ENCODE measurements at regions not wholly inside any gene's neighbourhood (a gene's known extent, or its start where the extent isn't known, plus 50 kb on each side); places are given as distances from the start of the nearest gene placed in this dataset.

DNA sequence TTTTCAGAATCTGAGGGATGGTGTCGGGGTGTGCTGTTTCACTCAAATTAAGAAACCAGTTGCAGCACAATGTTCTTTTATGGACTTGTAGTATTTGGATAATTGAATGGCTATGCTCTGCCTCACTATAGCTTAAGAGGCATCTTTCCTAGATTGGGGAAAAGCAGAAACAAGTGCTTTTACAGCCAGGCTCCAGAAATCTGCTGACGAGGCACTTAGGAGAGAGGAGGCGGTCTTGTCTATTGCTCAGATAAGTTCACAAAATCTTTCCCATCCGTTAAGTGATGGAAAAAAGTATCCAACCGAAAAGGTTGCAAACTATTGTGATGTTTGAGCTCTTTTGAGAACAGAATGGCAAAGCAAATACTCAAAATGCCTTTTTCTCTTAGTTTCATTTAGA, 336.1 kb upstream of the RARB start:
- H3K36me3 Mint-ChIP-seq: no peaks in the 10 kb centered on the region
- H3K27me3 ChIP-seq (ENCODE audit: insufficient read depth, low read length): no peaks in the 10 kb centered on the region
- intact Hi-C loops (cut with micrococcal nuclease): no loop called here
- POLR2A ChIA-PET (ENCODE audit: partially characterized antibody): no interaction called here
- no peak overlapping the region for H3K4me3 ChIP-seq (ENCODE audit: low read length in 2 of 2)
- H3K27ac ChIP-seq (ENCODE audit: low read depth, low read length): no peak overlapping the region
- H3K27ac Mint-ChIP-seq: no peak overlapping the region
- no peak overlapping the region for H3K4me3 Mint-ChIP-seq
- H3K9me3 ChIP-seq (ENCODE audit: control insufficient read depth in 1 of 2, low read length in 2 of 2): no peaks in the 10 kb centered on the region
- CTCF ChIA-PET (ENCODE audit: partially characterized antibody): no interaction called here
- H3K4me1 ChIP-seq (ENCODE audit: insufficient read depth, low read length): no peaks in the 10 kb centered on the region
- no peaks in the 10 kb centered on the region for H3K36me3 ChIP-seq (ENCODE audit: insufficient read depth, low read length)
- no peaks in the 10 kb centered on the region for H3K27me3 Mint-ChIP-seq
- no peaks in the 10 kb centered on the region for H3K4me1 Mint-ChIP-seq
- no peak for DNase-seq
- H3K9me3 Mint-ChIP-seq: peaks cover 0 to 3% (median under 1%) of the 10 kb centered on the region in 8 donors

GRCh38 chr3:25094932-25095685, 333.0 kb upstream of the RARB start:
- POLR2A ChIA-PET (ENCODE audit: partially characterized antibody): no interaction called here
- H3K27ac Mint-ChIP-seq: no peak overlapping the region
- no peak overlapping the region for H3K4me3 Mint-ChIP-seq
- CTCF ChIA-PET (ENCODE audit: partially characterized antibody): interaction anchor here (0.6 kb wide), 1 partner anchor 1134 kb away, joined by 3 read pairs; no protein-coding TSS in a partner anchor
- no peaks in the 10 kb centered on the region for H3K36me3 Mint-ChIP-seq
- H3K27me3 Mint-ChIP-seq: no peaks in the 10 kb centered on the region
- H3K9me3 Mint-ChIP-seq: peaks cover 0 to 3% (median under 1%) of the 10 kb centered on the region in 8 donors
- no peaks in the 10 kb centered on the region for H3K4me1 ChIP-seq (ENCODE audit: insufficient read depth, low read length)
- H3K9me3 ChIP-seq (ENCODE audit: control insufficient read depth in 1 of 2, low read length in 2 of 2): no peaks in the 10 kb centered on the region
- no peak for DNase-seq
- H3K4me3 ChIP-seq (ENCODE audit: low read length in 2 of 2): no peak overlapping the region
- H3K4me1 Mint-ChIP-seq: no peaks in the 10 kb centered on the region
- no peaks in the 10 kb centered on the region for H3K27me3 ChIP-seq (ENCODE audit: insufficient read depth, low read length)
- H3K27ac ChIP-seq (ENCODE audit: low read depth, low read length): no peak overlapping the region
- no peaks in the 10 kb centered on the region for H3K36me3 ChIP-seq (ENCODE audit: insufficient read depth, low read length)
- intact Hi-C loops (cut with micrococcal nuclease): no loop called here

- DNase-seq: no peak
- intact Hi-C loops (cut with micrococcal nuclease): no loop called here
- H3K4me1 Mint-ChIP-seq: no peaks in the 10 kb centered on the region
- Histone ChIP-seq H3K36me3 (ENCODE audit: insufficient read depth, low read length) (no peaks in the 10 kb centered on the region), H3K4me3 (ENCODE audit: low read length in 2 of 2) (no peak overlapping the region), H3K4me1 (ENCODE audit: insufficient read depth, low read length) (no peaks in the 10 kb centered on the region), H3K27me3 (ENCODE audit: insufficient read depth, low read length) (no peaks in the 10 kb centered on the region), H3K27ac (ENCODE audit: low read depth, low read length) (no peak overlapping the region), H3K9me3 (ENCODE audit: control insufficient read depth in 1 of 2, low read length in 2 of 2) (no peaks in the 10 kb centered on the region)
- peaks cover 0 to 3% (median 2%) of the 10 kb centered on the region in 8 donors for H3K9me3 Mint-ChIP-seq
- POLR2A ChIA-PET (ENCODE audit: partially characterized antibody): no interaction called here
- CTCF ChIA-PET (ENCODE audit: partially characterized antibody): no interaction called here
- no peaks in the 10 kb centered on the region for H3K36me3 Mint-ChIP-seq
- H3K4me3 Mint-ChIP-seq: no peak overlapping the region
- H3K27me3 Mint-ChIP-seq: no peaks in the 10 kb centered on the region
- no peak overlapping the region for H3K27ac Mint-ChIP-seq
These were observed 331.5 kb upstream of the RARB start for GRCh38 chr3:25096536-25096935.

DNA sequence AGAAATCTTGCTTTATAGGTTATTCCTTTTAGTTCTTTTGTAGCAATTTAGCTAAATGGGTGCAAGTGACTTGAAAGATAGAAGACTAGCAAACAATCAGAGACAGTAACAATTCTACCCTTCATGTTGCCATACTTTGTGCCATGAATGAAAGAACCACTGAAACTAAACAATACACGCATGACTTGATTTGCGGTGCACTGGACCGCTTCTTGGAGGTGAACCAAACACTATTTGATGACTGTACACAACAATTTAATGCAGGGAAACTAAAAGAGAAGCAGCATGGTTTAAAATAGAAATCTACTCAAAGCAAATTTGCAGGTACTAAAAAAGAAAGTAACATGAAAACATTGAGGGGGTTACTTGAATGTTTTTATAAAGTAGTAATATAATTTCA, 331.0 kb upstream of the RARB start:
- H3K9me3 Mint-ChIP-seq: peaks cover 0 to 2% (median 0%) of the 10 kb centered on the region in 8 donors
- intact Hi-C loops (cut with micrococcal nuclease): no loop called here

DNA sequence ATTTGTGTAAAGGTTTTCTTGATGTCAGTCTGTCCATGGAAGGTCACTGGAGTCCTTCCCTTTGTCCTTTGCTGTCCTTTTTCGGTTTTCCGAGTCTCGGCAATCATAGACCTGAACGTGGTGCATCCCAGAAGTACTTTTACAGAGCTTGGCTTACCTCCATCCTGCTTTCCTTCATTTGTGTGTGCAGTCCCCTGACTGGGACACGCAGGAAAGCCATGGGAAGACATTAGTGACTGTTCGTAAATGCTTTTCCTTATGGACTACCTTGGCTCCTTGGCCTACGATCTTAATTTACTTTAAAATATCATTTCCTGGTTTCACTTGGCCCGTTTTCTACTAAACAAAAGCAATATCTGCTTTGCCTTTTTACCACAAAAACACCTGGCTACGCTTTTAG, 328.4 kb upstream of the RARB start:
- intact Hi-C loops (cut with micrococcal nuclease): no loop called here
- H3K27me3 Mint-ChIP-seq: no peaks in the 10 kb centered on the region
- peaks cover 0 to 4% (median 0%) of the 10 kb centered on the region in 8 donors for H3K9me3 Mint-ChIP-seq

More for the DNA sequence above, 331.0 kb upstream of the RARB start:
- H3K27ac ChIP-seq (ENCODE audit: low read depth, low read length): no peak overlapping the region
- ChIA-PET CTCF (ENCODE audit: partially characterized antibody) (no interaction called here), POLR2A (ENCODE audit: partially characterized antibody) (no interaction called here)
- no peaks in the 10 kb centered on the region for H3K27me3 ChIP-seq (ENCODE audit: insufficient read depth, low read length)
- H3K4me3 ChIP-seq (ENCODE audit: low read length in 2 of 2): no peak overlapping the region
- H3K4me3 Mint-ChIP-seq: no peak overlapping the region
- no peaks in the 10 kb centered on the region for H3K27me3 Mint-ChIP-seq
- no peak for DNase-seq
- H3K4me1 Mint-ChIP-seq: no peaks in the 10 kb centered on the region
- no peaks in the 10 kb centered on the region for H3K36me3 Mint-ChIP-seq
- no peaks in the 10 kb centered on the region for H3K4me1 ChIP-seq (ENCODE audit: insufficient read depth, low read length)
- no peaks in the 10 kb centered on the region for H3K9me3 ChIP-seq (ENCODE audit: control insufficient read depth in 1 of 2, low read length in 2 of 2)
- H3K27ac Mint-ChIP-seq: no peak overlapping the region
- H3K36me3 ChIP-seq (ENCODE audit: insufficient read depth, low read length): no peaks in the 10 kb centered on the region

GRCh38 chr3:25103391-25103790, 324.7 kb upstream of the RARB start:
- no peak overlapping the region for H3K27ac Mint-ChIP-seq

More for the DNA sequence above, 328.4 kb upstream of the RARB start:
- no peak for DNase-seq
- Histone ChIP-seq H3K27ac (ENCODE audit: low read depth, low read length) (no peak overlapping the region), H3K4me1 (ENCODE audit: insufficient read depth, low read length) (no peaks in the 10 kb centered on the region), H3K9me3 (ENCODE audit: control insufficient read depth in 1 of 2, low read length in 2 of 2) (no peaks in the 10 kb centered on the region), H3K27me3 (ENCODE audit: insufficient read depth, low read length) (no peaks in the 10 kb centered on the region), H3K36me3 (ENCODE audit: insufficient read depth, low read length) (no peaks in the 10 kb centered on the region), H3K4me3 (ENCODE audit: low read length in 2 of 2) (no peak overlapping the region)
- ChIA-PET CTCF (ENCODE audit: partially characterized antibody) (no interaction called here), POLR2A (ENCODE audit: partially characterized antibody) (no interaction called here)
- H3K4me1 Mint-ChIP-seq: no peaks in the 10 kb centered on the region
- no peak overlapping the region for H3K27ac Mint-ChIP-seq
- no peak overlapping the region for H3K4me3 Mint-ChIP-seq
- H3K36me3 Mint-ChIP-seq: no peaks in the 10 kb centered on the region

DNA sequence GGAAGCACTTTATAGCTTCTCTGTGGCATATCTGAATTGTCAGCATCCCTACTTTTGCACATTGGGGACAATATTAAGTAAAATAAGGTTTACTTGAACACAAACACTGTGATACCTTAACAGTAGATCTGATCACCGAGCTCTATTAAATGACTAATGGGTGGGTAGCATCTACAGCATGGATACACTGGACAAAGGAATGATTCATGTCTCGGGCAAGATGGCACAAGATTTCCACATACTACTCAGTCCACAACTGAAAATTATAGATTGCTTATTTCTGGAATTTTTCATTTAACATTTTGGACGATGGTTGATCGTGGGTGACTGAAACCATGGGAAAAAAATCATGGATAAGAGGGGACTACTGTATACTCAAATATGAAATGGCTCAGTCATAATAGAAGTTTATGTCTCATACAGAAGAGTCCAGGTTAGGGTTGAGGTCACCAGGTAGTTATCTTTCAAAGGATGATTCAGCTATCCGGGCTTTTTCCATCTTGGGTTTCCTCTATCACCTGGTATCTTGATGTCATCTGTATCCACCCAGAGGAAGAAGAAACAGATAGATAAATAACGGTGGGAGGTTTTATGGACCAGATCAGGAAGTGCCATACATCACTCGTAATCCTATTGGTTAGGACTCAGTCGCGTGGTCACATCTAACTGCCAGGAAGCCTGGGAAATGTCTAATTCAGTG, 320.0 kb upstream of the RARB start:
- Mint-ChIP-seq H3K9me3 (peaks cover 0 to 6% (median 2%) of the 10 kb centered on the region in 8 donors), H3K27me3 (no peaks in the 10 kb centered on the region), H3K36me3 (no peaks in the 10 kb centered on the region), H3K4me1 (no peaks in the 10 kb centered on the region), H3K4me3 (no peak overlapping the region), H3K27ac (no peak overlapping the region)
- no peak overlapping the region for H3K4me3 ChIP-seq (ENCODE audit: low read length in 2 of 2)
- no peaks in the 10 kb centered on the region for H3K4me1 ChIP-seq (ENCODE audit: insufficient read depth, low read length)
- no peak for DNase-seq
- H3K27ac ChIP-seq (ENCODE audit: low read depth, low read length): no peak overlapping the region
- no peaks in the 10 kb centered on the region for H3K36me3 ChIP-seq (ENCODE audit: insufficient read depth, low read length)
- intact Hi-C loops (cut with micrococcal nuclease): no loop called here
- CTCF ChIA-PET (ENCODE audit: partially characterized antibody): interaction anchor here (1.8 kb wide), 1 partner anchor 15 kb away, joined by 3 read pairs; no protein-coding TSS in a partner anchor
- POLR2A ChIA-PET (ENCODE audit: partially characterized antibody): no interaction called here
- no peaks in the 10 kb centered on the region for H3K9me3 ChIP-seq (ENCODE audit: control insufficient read depth in 1 of 2, low read length in 2 of 2)
- no peaks in the 10 kb centered on the region for H3K27me3 ChIP-seq (ENCODE audit: insufficient read depth, low read length)

More at GRCh38 chr3:25103391-25103790, 324.7 kb upstream of the RARB start:
- Histone ChIP-seq H3K27ac (ENCODE audit: low read depth, low read length) (no peak overlapping the region), H3K9me3 (ENCODE audit: control insufficient read depth in 1 of 2, low read length in 2 of 2) (no peaks in the 10 kb centered on the region), H3K36me3 (ENCODE audit: insufficient read depth, low read length) (no peaks in the 10 kb centered on the region), H3K4me1 (ENCODE audit: insufficient read depth, low read length) (no peaks in the 10 kb centered on the region), H3K4me3 (ENCODE audit: low read length in 2 of 2) (no peak overlapping the region), H3K27me3 (ENCODE audit: insufficient read depth, low read length) (no peaks in the 10 kb centered on the region)
- Mint-ChIP-seq H3K9me3 (peaks cover 0 to 10% (median 0%) of the 10 kb centered on the region in 8 donors), H3K36me3 (no peaks in the 10 kb centered on the region), H3K4me3 (no peak overlapping the region), H3K4me1 (no peaks in the 10 kb centered on the region), H3K27me3 (no peaks in the 10 kb centered on the region)
- intact Hi-C loops (cut with micrococcal nuclease): no loop called here
- no peak for DNase-seq
- CTCF ChIA-PET (ENCODE audit: partially characterized antibody): no interaction called here
- POLR2A ChIA-PET (ENCODE audit: partially characterized antibody): no interaction called here
